ENCODE measurements at regions not wholly inside any gene's neighbourhood (a gene's known extent, or its start where the extent isn't known, plus 50 kb on each side); places are given as distances from the start of the nearest gene placed in this dataset.

GRCh38 chr13:21938168-21938567 is 267.3 kb downstream of the FGF9 start:
- no peak for TF ChIP-seq ZNF766 (CRISPR knock-in tag; conservative IDR thresholded peaks at IDR 0.05)
- TF ChIP-seq GATA2 (CRISPR knock-in tag; IDR thresholded peaks at IDR 0.05) = no peak
- TF ChIP-seq, protein P1, sequence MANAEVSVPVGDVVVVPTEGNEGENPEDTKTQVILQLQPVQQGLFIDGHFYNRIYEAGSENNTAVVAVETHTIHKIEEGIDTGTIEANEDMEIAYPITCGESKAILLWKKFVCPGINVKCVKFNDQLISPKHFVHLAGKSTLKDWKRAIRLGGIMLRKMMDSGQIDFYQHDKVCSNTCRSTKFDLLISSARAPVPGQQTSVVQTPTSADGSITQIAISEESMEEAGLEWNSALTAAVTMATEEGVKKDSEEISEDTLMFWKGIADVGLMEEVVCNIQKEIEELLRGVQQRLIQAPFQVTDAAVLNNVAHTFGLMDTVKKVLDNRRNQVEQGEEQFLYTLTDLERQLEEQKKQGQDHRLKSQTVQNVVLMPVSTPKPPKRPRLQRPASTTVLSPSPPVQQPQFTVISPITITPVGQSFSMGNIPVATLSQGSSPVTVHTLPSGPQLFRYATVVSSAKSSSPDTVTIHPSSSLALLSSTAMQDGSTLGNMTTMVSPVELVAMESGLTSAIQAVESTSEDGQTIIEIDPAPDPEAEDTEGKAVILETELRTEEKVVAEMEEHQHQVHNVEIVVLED (CRISPR knock-in tag; IDR thresholded peaks at IDR 0.05) = no peak
- no peak for TF ChIP-seq KDM5B (IDR thresholded peaks at IDR 0.05; ENCODE audit: insufficient replicate concordance, low read depth, low read length)
- TF ChIP-seq CTCF (IDR thresholded peaks at IDR 0.05 in 2 of 3, conservative IDR thresholded peaks at IDR 0.05 in 1 of 3; ENCODE audit: insufficient read depth in 2 of 3, low read depth in 1 of 3, low read length in 3 of 3) = no peak
- no peak for TF ChIP-seq EZH2 (IDR thresholded peaks at IDR 0.05; ENCODE audit: borderline replicate concordance, low read depth, low read length)
- no peak for TF ChIP-seq SMARCA4 (IDR thresholded peaks at IDR 0.05)
- TF ChIP-seq NFE2L1 (tag; IDR thresholded peaks at IDR 0.05; ENCODE audit: borderline replicate concordance, low read depth) = no peak
